GM23338 (cell line): ENCODE measurements at regions not wholly inside any gene's neighbourhood (a gene's known extent, or its start where the extent isn't known, plus 50 kb on each side); places are given as distances from the start of the nearest gene placed in this dataset.

Experiments used
- ATAC-seq: fragments of 200-7000 bp; cut with Tn5 transposase; 3 replicates; pipeline ENCODE4 v1.9.1; 2020
- DNase-seq: peaks from one replicate; pipeline ENCODE4 v3.0.0-alpha.2; 2015; ENCODE audit warnings: low spot score
- H2AFZ ChIP-seq: fragments of 200-600 bp; sonication (generic); 2 replicates; pipeline ENCODE4 v1.8.0; 2016; ENCODE audit warnings: antibody characterized with exemption, mild to moderate bottlenecking, moderate library complexity
- H3F3A ChIP-seq: fragments of 200-600 bp; sonication (generic); replicated peaks from 2 replicates; pipeline ENCODE4 v1.8.0; 2017; ENCODE audit warnings: antibody characterized with exemption, mixed run types, low read depth
- H3K27ac ChIP-seq: fragments of 200-600 bp; sonication (generic); 2 replicates; pipeline ENCODE4 v1.6.1; 2016; ENCODE audit warnings: low read depth
- H3K27me3 ChIP-seq: fragments of 200-600 bp; sonication (generic); 2 replicates; pipeline ENCODE4 v1.8.0; 2016; ENCODE audit warnings: mild to moderate bottlenecking, mixed run types, moderate library complexity; ENCODE audit not compliant: insufficient read depth
- H3K36me3 ChIP-seq: fragments of 200-600 bp; sonication (generic); 2 replicates; pipeline ENCODE4 v1.8.0; 2016; ENCODE audit warnings: mild to moderate bottlenecking; ENCODE audit not compliant: insufficient read depth
- H3K4me1 ChIP-seq: fragments of 200-600 bp; sonication (generic); 2 replicates; pipeline ENCODE4 v1.8.0; 2016; ENCODE audit warnings: mild to moderate bottlenecking, moderate library complexity; ENCODE audit not compliant: insufficient read depth
- H3K4me2 ChIP-seq: fragments of 200-600 bp; sonication (generic); 2 replicates; pipeline ENCODE4 v1.7.1; 2017; ENCODE audit warnings: mixed run types
- H3K4me3 ChIP-seq: fragments of 200-600 bp; sonication (generic); 2 replicates; pipeline ENCODE4 v1.6.1; 2016; ENCODE audit warnings: mixed run types
- H3K79me2 ChIP-seq: fragments of 200-600 bp; sonication (generic); replicated peaks from 2 replicates; pipeline ENCODE4 v1.8.0; 2017; ENCODE audit warnings: mild to moderate bottlenecking; ENCODE audit not compliant: insufficient read depth
- H3K9me2 ChIP-seq: fragments of 200-600 bp; sonication (generic); 2 replicates; pipeline ENCODE4 v1.8.0; 2017; ENCODE audit not compliant: insufficient read depth
- H4K20me1 ChIP-seq: fragments of 200-600 bp; sonication (generic); replicated peaks from 2 replicates; pipeline ENCODE4 v1.8.0; 2017; ENCODE audit warnings: mild to moderate bottlenecking; ENCODE audit not compliant: insufficient read depth
- H3K27ac Mint-ChIP-seq: 2 replicates; pipeline ENCODE4 v1.8.0; 2020; ENCODE audit warnings: inconsistent platforms, mild to moderate bottlenecking, moderate library complexity, mixed read lengths
- H3K27me3 Mint-ChIP-seq: 3 replicates; pipeline ENCODE4 v1.8.0; 2022; ENCODE audit warnings: low read depth, mild to moderate bottlenecking, moderate library complexity, mixed read lengths, inconsistent platforms; ENCODE audit not compliant: insufficient read depth, poor library complexity
- H3K36me3 Mint-ChIP-seq: 3 replicates; pipeline ENCODE4 v1.8.0; 2021; ENCODE audit warnings: low read depth, mild to moderate bottlenecking, inconsistent platforms, moderate library complexity, mixed read lengths
- H3K4me1 Mint-ChIP-seq: 3 replicates; pipeline ENCODE4 v1.8.0; 2020; ENCODE audit warnings: mild to moderate bottlenecking, inconsistent platforms, mixed read lengths
- H3K4me3 Mint-ChIP-seq: 3 replicates; pipeline ENCODE4 v1.8.0; 2021; ENCODE audit warnings: moderate library complexity, mild to moderate bottlenecking, inconsistent platforms, mixed read lengths
- H3K9me3 Mint-ChIP-seq: 3 replicates; pipeline ENCODE4 v1.8.0; 2020; ENCODE audit warnings: moderate library complexity, mild to moderate bottlenecking, inconsistent platforms, mixed read lengths
- CREB1 ChIP-seq: fragments of 250-450 bp; sonication (Bioruptor Pico); IDR thresholded peaks from 2 replicates; pipeline ENCODE4 v1.5.0; 2020; ENCODE audit warnings: low read depth, mild to moderate bottlenecking, moderate library complexity
- EZH2 ChIP-seq: fragments of 200-600 bp; sonication (generic); IDR thresholded peaks from one replicate; pipeline ENCODE4 v1.8.0; 2017; ENCODE audit warnings: antibody characterized with exemption, mild to moderate bottlenecking, low read depth; ENCODE audit not compliant: unreplicated experiment
- EZH2phosphoT487 ChIP-seq: fragments of 200-600 bp; sonication (generic); IDR thresholded peaks from one replicate; pipeline ENCODE4 v1.8.1; 2018; ENCODE audit warnings: antibody characterized with exemption; ENCODE audit not compliant: unreplicated experiment
- JUNB ChIP-seq: IDR thresholded peaks from one replicate; pipeline ENCODE4 v1.6.1; 2016; ENCODE audit warnings: antibody characterized with exemption; ENCODE audit not compliant: unreplicated experiment
- NANOG ChIP-seq: IDR thresholded peaks from 2 replicates; pipeline ENCODE4 v1.6.1; 2016; ENCODE audit warnings: antibody characterized with exemption, borderline replicate concordance
- POLR2AphosphoS5 ChIP-seq: IDR thresholded peaks from 2 replicates; pipeline ENCODE4 v1.6.1; 2016; ENCODE audit warnings: antibody characterized with exemption, low read depth
- REST ChIP-seq: IDR thresholded peaks from one replicate; pipeline ENCODE4 v1.6.1; 2018; ENCODE audit warnings: antibody characterized with exemption; ENCODE audit not compliant: unreplicated experiment
- ZNF114 ChIP-seq: fragments of 250-450 bp; sonication (Bioruptor Pico); IDR thresholded peaks from 2 replicates; pipeline ENCODE4 v1.5.0; 2020; ENCODE audit warnings: mild to moderate bottlenecking, moderate library complexity
- ZNF331 ChIP-seq: fragments of 250-450 bp; sonication (Bioruptor Pico); IDR thresholded peaks from 2 replicates; pipeline ENCODE4 v1.5.0; 2020; ENCODE audit warnings: low read depth, mild to moderate bottlenecking, moderate library complexity
- ZNF462 ChIP-seq: fragments of 250-450 bp; sonication (Bioruptor Pico); IDR thresholded peaks from 2 replicates; pipeline ENCODE4 v1.5.0; 2020; ENCODE audit warnings: mild to moderate bottlenecking, moderate library complexity
- TF ChIP-seq, protein P1 (sequence below): IDR thresholded peaks from 2 replicates; pipeline ENCODE4 v1.6.1; 2016; ENCODE audit warnings: antibody characterized with exemption
- TF ChIP-seq, protein P2 (sequence below), 2 experiments: fragments of 200-600 bp in 1 of 2; sonication (generic) in 1 of 2; conservative IDR thresholded peaks; 2 replicates each; pipeline versions ENCODE4 v1.5.1 to v1.6.1; 2016 to 2017; ENCODE audit warnings: antibody characterized with exemption in 2 of 2, low read depth in 2 of 2, mild to moderate bottlenecking in 2 of 2, moderate library complexity in 1 of 2

GRCh38 chr15:58312031-58312430, 119.8 kb upstream of the LIPC start (continued):
- TF ChIP-seq, protein P1, sequence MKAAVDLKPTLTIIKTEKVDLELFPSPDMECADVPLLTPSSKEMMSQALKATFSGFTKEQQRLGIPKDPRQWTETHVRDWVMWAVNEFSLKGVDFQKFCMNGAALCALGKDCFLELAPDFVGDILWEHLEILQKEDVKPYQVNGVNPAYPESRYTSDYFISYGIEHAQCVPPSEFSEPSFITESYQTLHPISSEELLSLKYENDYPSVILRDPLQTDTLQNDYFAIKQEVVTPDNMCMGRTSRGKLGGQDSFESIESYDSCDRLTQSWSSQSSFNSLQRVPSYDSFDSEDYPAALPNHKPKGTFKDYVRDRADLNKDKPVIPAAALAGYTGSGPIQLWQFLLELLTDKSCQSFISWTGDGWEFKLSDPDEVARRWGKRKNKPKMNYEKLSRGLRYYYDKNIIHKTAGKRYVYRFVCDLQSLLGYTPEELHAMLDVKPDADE: no peak
- TF ChIP-seq JUNB (no peak), ZNF114 (no peak), ZNF331 (CRISPR knock-in tag) (no peak)

- Histone ChIP-seq H3K36me3 (no peaks in the 10 kb centered on the region), H3K4me3 (no peak overlapping the region), H3F3A (no peaks in the 10 kb centered on the region), H2AFZ (no peak overlapping the region), H4K20me1 (no peaks in the 10 kb centered on the region), H3K4me1 (no peaks in the 10 kb centered on the region), H3K27me3 (no peaks in the 10 kb centered on the region), H3K27ac (no peak overlapping the region), H3K4me2 (no peak overlapping the region), H3K9me2 (no peaks in the 10 kb centered on the region), H3K79me2 (no peaks in the 10 kb centered on the region)
- Mint-ChIP-seq H3K36me3 (no peaks in the 10 kb centered on the region), H3K4me1 (no peaks in the 10 kb centered on the region; the same call in 1 of the 3 replicates), H3K27ac (no peak overlapping the region), H3K9me3 (no peaks in the 10 kb centered on the region), H3K27me3 (peaks cover 2% of the 10 kb centered on the region), H3K4me3 (no peak overlapping the region)
- ATAC-seq (no peak), DNase-seq (no peak)
- TF ChIP-seq CREB1 (no peak), EZH2phosphoT487 (no peak), JUNB (no peak), ZNF114 (no peak), POLR2AphosphoS5 (no peak), REST (no peak), NANOG (no peak), ZNF462 (CRISPR knock-in tag) (no peak), EZH2 (no peak)
- TF ChIP-seq, protein P2, sequence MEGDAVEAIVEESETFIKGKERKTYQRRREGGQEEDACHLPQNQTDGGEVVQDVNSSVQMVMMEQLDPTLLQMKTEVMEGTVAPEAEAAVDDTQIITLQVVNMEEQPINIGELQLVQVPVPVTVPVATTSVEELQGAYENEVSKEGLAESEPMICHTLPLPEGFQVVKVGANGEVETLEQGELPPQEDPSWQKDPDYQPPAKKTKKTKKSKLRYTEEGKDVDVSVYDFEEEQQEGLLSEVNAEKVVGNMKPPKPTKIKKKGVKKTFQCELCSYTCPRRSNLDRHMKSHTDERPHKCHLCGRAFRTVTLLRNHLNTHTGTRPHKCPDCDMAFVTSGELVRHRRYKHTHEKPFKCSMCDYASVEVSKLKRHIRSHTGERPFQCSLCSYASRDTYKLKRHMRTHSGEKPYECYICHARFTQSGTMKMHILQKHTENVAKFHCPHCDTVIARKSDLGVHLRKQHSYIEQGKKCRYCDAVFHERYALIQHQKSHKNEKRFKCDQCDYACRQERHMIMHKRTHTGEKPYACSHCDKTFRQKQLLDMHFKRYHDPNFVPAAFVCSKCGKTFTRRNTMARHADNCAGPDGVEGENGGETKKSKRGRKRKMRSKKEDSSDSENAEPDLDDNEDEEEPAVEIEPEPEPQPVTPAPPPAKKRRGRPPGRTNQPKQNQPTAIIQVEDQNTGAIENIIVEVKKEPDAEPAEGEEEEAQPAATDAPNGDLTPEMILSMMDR (conservative IDR thresholded peaks at IDR 0.05; ENCODE audit: low read depth in 2 of 2): no peak
- TF ChIP-seq, protein P1: no peak
Observed at GRCh38 chr15:58313304-58313703, 118.5 kb upstream of the LIPC start.
